ENCODE measurements at regions not wholly inside any gene's neighbourhood (a gene's known extent, or its start where the extent isn't known, plus 50 kb on each side); places are given as distances from the start of the nearest gene placed in this dataset.

DNA sequence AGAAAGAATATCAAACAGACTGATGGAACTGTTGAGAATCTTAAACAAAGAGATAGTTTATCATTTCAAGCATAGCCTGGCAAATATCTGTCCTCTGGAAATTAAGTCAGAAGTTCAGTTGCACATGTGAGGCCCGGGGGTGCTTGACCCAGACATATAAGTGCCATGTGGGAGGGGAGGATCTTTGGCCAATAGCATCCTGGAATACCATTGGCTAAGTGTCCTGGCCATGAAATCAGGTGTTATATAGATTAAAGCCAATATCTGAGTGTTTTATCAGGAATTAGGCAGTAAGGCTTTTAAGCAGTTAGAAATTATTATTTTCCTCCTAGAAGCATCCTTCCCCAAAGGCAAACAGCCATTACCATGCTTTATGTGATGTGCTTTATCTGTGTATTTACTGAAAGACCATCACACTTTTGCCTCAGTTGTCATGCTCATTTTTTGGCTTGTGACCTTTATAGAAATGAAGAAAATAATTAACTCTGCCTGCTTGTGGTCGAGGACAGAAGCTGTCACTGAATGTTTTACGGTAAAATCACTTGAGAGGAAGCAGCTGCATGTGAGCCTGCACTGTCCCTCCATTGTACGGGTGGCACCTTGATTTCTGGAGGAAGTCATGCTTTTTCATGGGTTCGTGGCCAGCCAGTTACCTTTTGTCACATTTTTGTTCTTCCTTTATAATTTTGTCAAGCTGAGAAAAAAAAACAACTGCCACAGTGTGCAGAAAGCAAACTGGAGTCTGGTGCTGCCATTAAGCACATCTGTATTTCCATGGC lies 259.9 kb upstream of the FMN2 start:
- TF ChIP-seq, protein P1, sequence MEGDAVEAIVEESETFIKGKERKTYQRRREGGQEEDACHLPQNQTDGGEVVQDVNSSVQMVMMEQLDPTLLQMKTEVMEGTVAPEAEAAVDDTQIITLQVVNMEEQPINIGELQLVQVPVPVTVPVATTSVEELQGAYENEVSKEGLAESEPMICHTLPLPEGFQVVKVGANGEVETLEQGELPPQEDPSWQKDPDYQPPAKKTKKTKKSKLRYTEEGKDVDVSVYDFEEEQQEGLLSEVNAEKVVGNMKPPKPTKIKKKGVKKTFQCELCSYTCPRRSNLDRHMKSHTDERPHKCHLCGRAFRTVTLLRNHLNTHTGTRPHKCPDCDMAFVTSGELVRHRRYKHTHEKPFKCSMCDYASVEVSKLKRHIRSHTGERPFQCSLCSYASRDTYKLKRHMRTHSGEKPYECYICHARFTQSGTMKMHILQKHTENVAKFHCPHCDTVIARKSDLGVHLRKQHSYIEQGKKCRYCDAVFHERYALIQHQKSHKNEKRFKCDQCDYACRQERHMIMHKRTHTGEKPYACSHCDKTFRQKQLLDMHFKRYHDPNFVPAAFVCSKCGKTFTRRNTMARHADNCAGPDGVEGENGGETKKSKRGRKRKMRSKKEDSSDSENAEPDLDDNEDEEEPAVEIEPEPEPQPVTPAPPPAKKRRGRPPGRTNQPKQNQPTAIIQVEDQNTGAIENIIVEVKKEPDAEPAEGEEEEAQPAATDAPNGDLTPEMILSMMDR (conservative IDR thresholded peaks at IDR 0.05; ENCODE audit: low read depth, low read length), result no peak
- no peak for TF ChIP-seq POLR2A (IDR thresholded peaks at IDR 0.05; ENCODE audit: low read depth, low read length)
- TF ChIP-seq SMC3 (IDR thresholded peaks at IDR 0.05; ENCODE audit: low read depth, low read length), result no peak
- TF ChIP-seq, protein P2, sequence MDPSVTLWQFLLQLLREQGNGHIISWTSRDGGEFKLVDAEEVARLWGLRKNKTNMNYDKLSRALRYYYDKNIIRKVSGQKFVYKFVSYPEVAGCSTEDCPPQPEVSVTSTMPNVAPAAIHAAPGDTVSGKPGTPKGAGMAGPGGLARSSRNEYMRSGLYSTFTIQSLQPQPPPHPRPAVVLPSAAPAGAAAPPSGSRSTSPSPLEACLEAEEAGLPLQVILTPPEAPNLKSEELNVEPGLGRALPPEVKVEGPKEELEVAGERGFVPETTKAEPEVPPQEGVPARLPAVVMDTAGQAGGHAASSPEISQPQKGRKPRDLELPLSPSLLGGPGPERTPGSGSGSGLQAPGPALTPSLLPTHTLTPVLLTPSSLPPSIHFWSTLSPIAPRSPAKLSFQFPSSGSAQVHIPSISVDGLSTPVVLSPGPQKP (IDR thresholded peaks at IDR 0.05; ENCODE audit: borderline replicate concordance, low read depth, low read length), result no peak
- no peak for TF ChIP-seq CEBPB (IDR thresholded peaks at IDR 0.05; ENCODE audit: low read depth, low read length)

All from IMR-90 (cell line).